Natural killer cell (primary cell): ENCODE measurements at regions not wholly inside any gene's neighbourhood (a gene's known extent, or its start where the extent isn't known, plus 50 kb on each side); places are given as distances from the start of the nearest gene placed in this dataset.

Source experiments
- ATAC-seq, 3 donors: fragments of 150-1000 bp in 2 of 3; fragments of 200-7000 bp in 1 of 3; cut with Tn5 transposase; 1 replicate in 1 of 3; 2 replicates in 2 of 3; pipeline ENCODE4 v1.10.0; 2021; ENCODE audit warnings: mild to moderate bottlenecking in 2 of 3, moderate library complexity in 2 of 3
- DNase-seq, 2 donors: peaks; one replicate each; pipeline versions ENCODE4 v3.0.0 to v3.0.0-alpha.2; 2013 to 2021; ENCODE audit warnings: mixed read lengths in 1 of 2
- H3K27ac ChIP-seq: one replicate; pipeline ENCODE4 v1.5.1; 2013; ENCODE audit warnings: mild to moderate bottlenecking, low read length
- H3K27me3 ChIP-seq: one replicate; pipeline ENCODE4 v1.6.1; 2013; ENCODE audit warnings: low read length; ENCODE audit not compliant: control insufficient read depth, insufficient read depth
- H3K36me3 ChIP-seq: one replicate; pipeline ENCODE4 v1.6.1; 2013; ENCODE audit warnings: low read length; ENCODE audit not compliant: control insufficient read depth, insufficient read depth
- H3K4me1 ChIP-seq: one replicate; pipeline ENCODE4 v1.6.1; 2013; ENCODE audit warnings: low read length; ENCODE audit not compliant: control insufficient read depth, insufficient read depth
- H3K4me3 ChIP-seq: one replicate; pipeline ENCODE4 v1.5.1; 2013; ENCODE audit warnings: low read length
- H3K9me3 ChIP-seq: one replicate; pipeline ENCODE4 v1.6.1; 2013; ENCODE audit warnings: low read length; ENCODE audit not compliant: control insufficient read depth, insufficient read depth
- H3K27ac Mint-ChIP-seq, 2 donors: one replicate each; pipeline ENCODE4 v1.8.0; 2022; ENCODE audit warnings: mild to moderate bottlenecking in 2 of 2, mixed read lengths in 2 of 2, moderate library complexity in 1 of 2
- H3K27me3 Mint-ChIP-seq, 2 donors: one replicate each; pipeline ENCODE4 v1.8.0; 2022; ENCODE audit warnings: low read depth in 2 of 2, mixed read lengths in 2 of 2
- H3K36me3 Mint-ChIP-seq: one replicate; pipeline ENCODE4 v1.8.0; 2022; ENCODE audit warnings: mixed read lengths
- H3K4me1 Mint-ChIP-seq, 2 donors: one replicate each; pipeline ENCODE4 v1.8.0; 2022; ENCODE audit warnings: mixed read lengths in 2 of 2
- H3K4me3 Mint-ChIP-seq: one replicate; pipeline ENCODE4 v1.8.0; 2022; ENCODE audit warnings: mild to moderate bottlenecking, moderate library complexity, mixed read lengths
- H3K9me3 Mint-ChIP-seq, 2 donors: one replicate each; pipeline ENCODE4 v1.8.0; 2022; ENCODE audit warnings: mixed read lengths in 2 of 2
- CTCF ChIP-seq: fragments of 200-600 bp; IDR thresholded peaks from one replicate; pipeline ENCODE4 v1.8.0; 2022; ENCODE audit warnings: antibody characterized with exemption
- WGBS: methylation state at CpG from one replicate; pipeline ENCODE4 v1.1.7; 2013; ENCODE audit warnings: missing lambda C conversion rate; ENCODE audit not compliant: insufficient coverage; 5-methylcytosine and 5-hydroxymethylcytosine counted together
- intact Hi-C: fragments of 100-400 bp; cut with micrococcal nuclease; formaldehyde crosslinking; loops from one replicate; pipeline ENCODE4 v1.14.2; 2022

DNA sequence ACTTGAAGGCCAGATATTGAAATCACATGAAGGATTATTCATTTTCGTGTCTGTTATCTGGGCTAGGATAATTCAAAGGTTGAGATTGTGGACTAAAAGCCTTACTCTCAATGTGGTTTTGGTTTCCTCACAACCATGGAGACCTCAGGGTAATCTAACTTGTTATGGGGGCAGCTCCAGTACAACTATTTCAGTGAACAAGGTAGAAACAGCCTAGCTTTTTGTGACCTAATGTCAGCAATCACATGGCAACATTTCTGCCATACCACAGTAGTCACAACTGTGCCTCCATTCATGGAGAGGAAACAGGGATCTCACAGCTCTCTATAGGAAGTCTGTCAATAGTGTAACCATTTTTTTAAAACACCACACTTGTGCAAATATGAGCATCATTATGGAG is 62.4 kb upstream of the RARB start:
- Mint-ChIP-seq H3K9me3 (peaks cover 0 to 6% of the 10 kb centered on the region in 2 donors), H3K4me1 (no peaks in the 10 kb centered on the region), H3K27ac (no peak overlapping the region), H3K4me3 (no peak overlapping the region), H3K27me3 (peaks cover 4 to 6% of the 10 kb centered on the region in 2 donors), H3K36me3 (no peaks in the 10 kb centered on the region)
- Histone ChIP-seq H3K4me3 (no peak overlapping the region), H3K4me1 (no peaks in the 10 kb centered on the region), H3K9me3 (peaks cover 6% of the 10 kb centered on the region), H3K36me3 (no peaks in the 10 kb centered on the region), H3K27ac (no peak overlapping the region), H3K27me3 (no peaks in the 10 kb centered on the region)
- ATAC-seq = no peak
- intact Hi-C loops = no loop called here
- no peak for TF ChIP-seq CTCF
- WGBS = 69% methylated on average over 1 of the region's 1 CpG
- DNase-seq = no peak

DNA sequence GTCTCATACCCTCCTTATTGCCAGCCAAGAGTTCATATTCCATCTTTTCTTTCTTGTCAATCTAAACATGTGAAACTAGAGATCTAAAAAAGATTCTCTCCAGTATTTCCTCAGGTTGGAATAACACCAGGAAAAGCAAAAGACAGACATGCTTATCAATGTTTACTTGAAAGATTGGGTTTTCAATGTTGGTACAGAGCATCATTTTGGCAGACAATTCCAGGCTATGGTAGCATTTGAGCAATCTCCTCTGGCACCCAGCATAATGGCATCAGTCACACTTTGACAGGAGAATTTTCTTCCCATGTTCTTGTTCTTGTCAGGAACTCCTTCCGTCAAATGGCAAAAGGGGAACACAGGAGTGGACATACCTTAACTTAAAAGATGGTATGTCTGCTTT is 61.0 kb upstream of the RARB start:
- TF ChIP-seq CTCF = no peak
- Mint-ChIP-seq H3K4me3 (no peak overlapping the region), H3K9me3 (peaks cover 0 to 6% of the 10 kb centered on the region in 2 donors), H3K27ac (no peak overlapping the region), H3K27me3 (peaks cover 0 to 4% of the 10 kb centered on the region in 2 donors), H3K36me3 (no peaks in the 10 kb centered on the region), H3K4me1 (no peaks in the 10 kb centered on the region)
- 100% methylated on average over 1 of the region's 1 CpG for WGBS
- Histone ChIP-seq H3K4me3 (no peak overlapping the region), H3K27ac (no peak overlapping the region), H3K36me3 (no peaks in the 10 kb centered on the region), H3K9me3 (peaks cover 6% of the 10 kb centered on the region), H3K27me3 (no peaks in the 10 kb centered on the region), H3K4me1 (no peaks in the 10 kb centered on the region)
- ATAC-seq (no peak), DNase-seq (no peak)
- intact Hi-C loops = no loop called here

DNA sequence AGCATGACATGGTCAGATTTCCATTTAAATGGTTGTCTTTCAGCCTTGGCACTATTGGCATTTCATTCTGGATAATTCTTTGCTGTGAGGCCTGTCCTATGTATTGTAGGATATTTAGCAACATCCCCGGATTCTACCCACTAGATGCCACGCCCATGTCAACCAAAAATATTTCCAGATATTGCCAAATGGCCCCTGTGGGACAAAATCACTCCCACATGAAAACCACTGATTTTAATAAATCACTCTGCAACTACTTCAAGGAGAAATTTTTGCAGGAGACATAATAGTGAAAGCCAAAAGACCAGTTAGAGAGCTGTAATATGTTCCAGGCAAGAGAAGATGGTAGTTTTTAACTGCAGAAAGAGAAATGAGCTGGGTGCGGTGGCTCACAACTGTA is 55.9 kb upstream of the RARB start:
- no peak for TF ChIP-seq CTCF
- Mint-ChIP-seq H3K4me3 (no peak overlapping the region), H3K27me3 (peaks cover 8 to 11% of the 10 kb centered on the region in 2 donors), H3K9me3 (peaks cover 0 to 2% of the 10 kb centered on the region in 2 donors), H3K27ac (no peak overlapping the region), H3K4me1 (no peaks in the 10 kb centered on the region), H3K36me3 (no peaks in the 10 kb centered on the region)
- H3K27ac ChIP-seq = no peak overlapping the region
- no peaks in the 10 kb centered on the region for H3K27me3 ChIP-seq
- 70% methylated on average over 2 of the region's 3 CpGs for WGBS
- no peaks in the 10 kb centered on the region for H3K36me3 ChIP-seq
- H3K9me3 ChIP-seq = no peaks in the 10 kb centered on the region
- DNase-seq = no peak
- no peaks in the 10 kb centered on the region for H3K4me1 ChIP-seq
- no peak for ATAC-seq
- H3K4me3 ChIP-seq = no peak overlapping the region
- intact Hi-C loops = no loop called here

GRCh38 chr3:25376340-25376739 is 51.7 kb upstream of the RARB start:
- H3K9me3 ChIP-seq = no peaks in the 10 kb centered on the region
- no peak for TF ChIP-seq CTCF
- DNase-seq (no peak), ATAC-seq (no peak)
- no peak overlapping the region for H3K27ac ChIP-seq
- WGBS = 80% methylated on average over 3 of the region's 4 CpGs
- intact Hi-C loops = no loop called here
- H3K4me3 ChIP-seq = no peak overlapping the region
- Mint-ChIP-seq H3K27me3 (peaks cover 18 to 24% of the 10 kb centered on the region in 2 donors), H3K27ac (no peak overlapping the region), H3K4me1 (no peaks in the 10 kb centered on the region), H3K4me3 (no peak overlapping the region), H3K36me3 (no peaks in the 10 kb centered on the region), H3K9me3 (peaks cover 0 to 2% of the 10 kb centered on the region in 2 donors)
- no peaks in the 10 kb centered on the region for H3K36me3 ChIP-seq
- no peaks in the 10 kb centered on the region for H3K4me1 ChIP-seq
- H3K27me3 ChIP-seq = no peaks in the 10 kb centered on the region
